Keratinocyte (primary cell): ENCODE measurements at regions not wholly inside any gene's neighbourhood (a gene's known extent, or its start where the extent isn't known, plus 50 kb on each side); places are given as distances from the start of the nearest gene placed in this dataset.

ENCODE experiments used
- DNase-seq: peaks from one replicate; pipeline ENCODE4 v3.0.0-alpha.2; 2011; ENCODE audit warnings: low read depth, missing footprints, low spot score
- FAIRE-seq: peaks from 2 replicates; lab custom pipeline; 2011; peaks lifted over from hg19 to GRCh38; lab: Jason Lieb, UNC
- H2AFZ ChIP-seq: 2 replicates; pipeline ENCODE4 v1.6.0; 2012; ENCODE audit warnings: low read length, control low read depth, inconsistent platforms; ENCODE audit not compliant: control insufficient read depth
- H3K27ac ChIP-seq: 2 replicates; pipeline ENCODE4 v1.5.1; 2011; ENCODE audit warnings: low read length; ENCODE audit not compliant: control insufficient read depth, insufficient read depth
- H3K27me3 ChIP-seq: 3 replicates; pipeline ENCODE4 v1.6.0; 2011; ENCODE audit warnings: low read length; ENCODE audit not compliant: control insufficient read depth, insufficient read depth; ENCODE audit errors: extremely low read depth
- H3K36me3 ChIP-seq, 2 experiments: 2 replicates in 1 of 2; 3 replicates in 1 of 2; pipeline ENCODE4 v1.5.1; 2011; ENCODE audit warnings: low read length in 2 of 2, mild to moderate bottlenecking in 1 of 2; ENCODE audit not compliant: control insufficient read depth in 2 of 2, insufficient read depth in 2 of 2; ENCODE audit errors: extremely low read depth in 1 of 2
- H3K4me1 ChIP-seq: 3 replicates; pipeline ENCODE4 v1.5.1; 2011; ENCODE audit warnings: low read length; ENCODE audit not compliant: control insufficient read depth, insufficient read depth; ENCODE audit errors: extremely low read depth
- H3K4me2 ChIP-seq: 3 replicates; pipeline ENCODE4 v1.6.0; 2011; ENCODE audit warnings: low read depth, low read length; ENCODE audit not compliant: control insufficient read depth, insufficient read depth; ENCODE audit errors: extremely low read depth
- H3K4me3 ChIP-seq, 3 experiments: fragments of 200-600 bp in 1 of 3; sonication (generic) in 1 of 3; 2 replicates in 2 of 3; 3 replicates in 1 of 3; pipeline ENCODE4 v1.5.1; 2011 to 2016; ENCODE audit warnings: low read length in 3 of 3, mild to moderate bottlenecking in 3 of 3, control low read depth in 2 of 3, inconsistent platforms in 1 of 3, low read depth in 1 of 3, mixed read lengths in 1 of 3, mixed run types in 1 of 3, moderate library complexity in 1 of 3; ENCODE audit not compliant: control insufficient read depth in 2 of 3, insufficient read depth in 2 of 3; ENCODE audit errors: extremely low read depth in 1 of 3
- H3K79me2 ChIP-seq: 2 replicates; pipeline ENCODE4 v1.6.0; 2012; ENCODE audit warnings: low read length; ENCODE audit not compliant: control insufficient read depth, insufficient read depth
- H3K9ac ChIP-seq: 3 replicates; pipeline ENCODE4 v1.6.0; 2011; ENCODE audit warnings: low read length; ENCODE audit not compliant: control insufficient read depth, insufficient read depth; ENCODE audit errors: extremely low read depth
- H3K9me1 ChIP-seq: 3 replicates; pipeline ENCODE4 v1.6.0; 2011; ENCODE audit warnings: low read length; ENCODE audit not compliant: control insufficient read depth, insufficient read depth; ENCODE audit errors: extremely low read depth
- H3K9me3 ChIP-seq: 2 replicates; pipeline ENCODE4 v1.5.1; 2012; ENCODE audit warnings: low read depth, low read length; ENCODE audit not compliant: control insufficient read depth
- H4K20me1 ChIP-seq: 3 replicates; pipeline ENCODE4 v1.6.0; 2011; ENCODE audit warnings: low read length; ENCODE audit not compliant: control insufficient read depth, insufficient read depth; ENCODE audit errors: extremely low read depth
- EZH2 ChIP-seq: IDR thresholded peaks from one replicate; pipeline ENCODE4 v1.6.1; 2012; ENCODE audit warnings: inconsistent platforms, mild to moderate bottlenecking, low read length, moderate library complexity
- dilution Hi-C: fragments of 300-500 bp; cut with MboI; formaldehyde crosslinking; loops from one replicate; pipeline ENCODE4 v1.7.0; 2020; ENCODE audit warnings: low sequenced_read_pairs; ENCODE audit not compliant: extremely low pct_ligation_motif_present
- TF ChIP-seq, protein P1 (sequence below), 3 experiments: IDR thresholded peaks in 1 of 3; conservative IDR thresholded peaks in 1 of 3; optimal IDR thresholded peaks in 1 of 3; 2 replicates in 2 of 3; 3 replicates in 1 of 3; pipeline versions ENCODE3 to v1.5.1; 2011; ENCODE audit warnings: low read length in 3 of 3, mild to moderate bottlenecking in 3 of 3, moderate library complexity in 2 of 3, control low read depth in 1 of 3, inconsistent platforms in 1 of 3; ENCODE audit not compliant: insufficient read depth in 2 of 3; ENCODE audit errors: extremely low read depth in 1 of 3

DNA sequence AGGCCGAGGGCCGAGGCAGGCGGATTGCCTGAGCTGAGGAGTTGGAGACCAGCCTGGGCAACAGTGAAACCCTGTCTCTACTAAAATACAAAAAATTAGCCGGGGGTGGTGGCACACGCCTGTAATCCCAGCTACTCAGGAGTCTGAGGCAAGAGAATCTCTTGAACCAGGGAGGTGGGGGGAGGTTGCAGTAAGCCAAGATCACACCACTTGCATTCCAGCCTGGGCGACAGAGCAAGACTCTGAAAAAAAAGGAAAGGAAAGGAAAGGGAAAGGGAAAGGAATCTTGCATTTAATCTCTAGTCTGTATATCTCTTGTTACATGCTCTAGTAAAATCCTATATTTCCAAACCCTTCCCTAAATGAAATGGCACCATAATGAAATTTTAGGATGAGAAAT is 328.3 kb upstream of the ADGRL2 start:
- no peak overlapping the region for H3K9ac ChIP-seq
- no peak for TF ChIP-seq EZH2
- TF ChIP-seq, protein P1, sequence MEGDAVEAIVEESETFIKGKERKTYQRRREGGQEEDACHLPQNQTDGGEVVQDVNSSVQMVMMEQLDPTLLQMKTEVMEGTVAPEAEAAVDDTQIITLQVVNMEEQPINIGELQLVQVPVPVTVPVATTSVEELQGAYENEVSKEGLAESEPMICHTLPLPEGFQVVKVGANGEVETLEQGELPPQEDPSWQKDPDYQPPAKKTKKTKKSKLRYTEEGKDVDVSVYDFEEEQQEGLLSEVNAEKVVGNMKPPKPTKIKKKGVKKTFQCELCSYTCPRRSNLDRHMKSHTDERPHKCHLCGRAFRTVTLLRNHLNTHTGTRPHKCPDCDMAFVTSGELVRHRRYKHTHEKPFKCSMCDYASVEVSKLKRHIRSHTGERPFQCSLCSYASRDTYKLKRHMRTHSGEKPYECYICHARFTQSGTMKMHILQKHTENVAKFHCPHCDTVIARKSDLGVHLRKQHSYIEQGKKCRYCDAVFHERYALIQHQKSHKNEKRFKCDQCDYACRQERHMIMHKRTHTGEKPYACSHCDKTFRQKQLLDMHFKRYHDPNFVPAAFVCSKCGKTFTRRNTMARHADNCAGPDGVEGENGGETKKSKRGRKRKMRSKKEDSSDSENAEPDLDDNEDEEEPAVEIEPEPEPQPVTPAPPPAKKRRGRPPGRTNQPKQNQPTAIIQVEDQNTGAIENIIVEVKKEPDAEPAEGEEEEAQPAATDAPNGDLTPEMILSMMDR (optimal IDR thresholded peaks at IDR 0.05 in 1 of 3, IDR thresholded peaks at IDR 0.05 in 1 of 3, conservative IDR thresholded peaks at IDR 0.05 in 1 of 3; ENCODE audit: extremely low read depth in 1 of 3, insufficient read depth in 2 of 3, low read length in 3 of 3), result no peak
- no peaks in the 10 kb centered on the region for H3K9me1 ChIP-seq
- FAIRE-seq (no peak), DNase-seq (no peak)
- H3K27ac ChIP-seq, result no peak overlapping the region
- no peaks in the 10 kb centered on the region for H3K27me3 ChIP-seq
- H3K4me1 ChIP-seq, result no peaks in the 10 kb centered on the region
- H3K4me3 ChIP-seq, result no peak overlapping the region
- dilution Hi-C loops, result no loop called here
- H3K36me3 ChIP-seq, result no peaks in the 10 kb centered on the region
- H3K9me3 ChIP-seq, result no peaks in the 10 kb centered on the region
- H2AFZ ChIP-seq, result no peak overlapping the region
- H3K79me2 ChIP-seq, result no peaks in the 10 kb centered on the region
- H4K20me1 ChIP-seq, result no peaks in the 10 kb centered on the region
- no peak overlapping the region for H3K4me2 ChIP-seq

DNA sequence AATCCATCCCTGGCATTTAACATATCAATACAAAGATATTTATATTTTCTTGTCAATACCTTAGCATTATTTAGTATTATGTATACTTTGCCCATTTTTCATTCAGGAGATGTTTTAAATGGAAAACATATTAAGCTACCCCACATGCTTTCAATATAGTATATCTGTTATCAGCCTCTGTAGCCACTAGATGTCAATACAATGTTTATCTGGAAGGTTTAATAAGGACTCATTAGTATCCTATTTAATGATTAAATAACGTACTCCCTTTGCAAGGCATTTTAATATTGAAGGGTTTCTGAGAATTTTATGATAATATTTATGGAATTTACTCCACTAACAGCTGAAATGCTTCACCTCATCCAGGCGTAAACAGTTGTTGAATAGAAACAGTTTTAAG is 329.5 kb upstream of the ADGRL2 start:
- FAIRE-seq, result no peak
- H3K4me1 ChIP-seq, result no peaks in the 10 kb centered on the region

More for the DNA sequence above, 329.5 kb upstream of the ADGRL2 start:
- H3K9me1 ChIP-seq, result no peaks in the 10 kb centered on the region
- H3K4me2 ChIP-seq, result no peak overlapping the region
- no peaks in the 10 kb centered on the region for H3K36me3 ChIP-seq
- H3K9ac ChIP-seq, result no peak overlapping the region
- DNase-seq, result no peak
- H4K20me1 ChIP-seq, result no peaks in the 10 kb centered on the region
- dilution Hi-C loops, result no loop called here
- TF ChIP-seq, protein P1 (optimal IDR thresholded peaks at IDR 0.05 in 1 of 3, IDR thresholded peaks at IDR 0.05 in 1 of 3, conservative IDR thresholded peaks at IDR 0.05 in 1 of 3; ENCODE audit: extremely low read depth in 1 of 3, insufficient read depth in 2 of 3, low read length in 3 of 3), result no peak
- no peak for TF ChIP-seq EZH2
- H3K4me3 ChIP-seq, result no peak overlapping the region
- H3K27ac ChIP-seq, result no peak overlapping the region
- H3K27me3 ChIP-seq, result no peaks in the 10 kb centered on the region
- H3K9me3 ChIP-seq, result no peaks in the 10 kb centered on the region
- H2AFZ ChIP-seq, result no peak overlapping the region
- H3K79me2 ChIP-seq, result no peaks in the 10 kb centered on the region
